Sigmoid colon (tissue), 4 donors: ENCODE measurements at regions not wholly inside any gene's neighbourhood (a gene's known extent, or its start where the extent isn't known, plus 50 kb on each side); places are given as distances from the start of the nearest gene placed in this dataset.

Experiments used
- EP300 ChIP-seq, 4 donors: sonication (generic); formaldehyde crosslinking; IDR thresholded peaks; one replicate each; pipeline ENCODE4 v1.6.1; 2017; ENCODE audit warnings: antibody characterized with exemption in 4 of 4
- POLR2A ChIP-seq, 2 donors: fragments of 450-650 bp; IDR thresholded peaks; one replicate each; pipeline ENCODE4 v1.6.1; 2016; ENCODE audit warnings: antibody characterized with exemption in 2 of 2, mild to moderate bottlenecking in 2 of 2, moderate library complexity in 2 of 2
- POLR2AphosphoS5 ChIP-seq, 4 donors: sonication (generic); formaldehyde crosslinking; IDR thresholded peaks; one replicate each; pipeline ENCODE4 v1.6.1; 2017; ENCODE audit warnings: antibody characterized with exemption in 4 of 4
- TF ChIP-seq, protein P1 (sequence below), 4 experiments: fragments of 450-650 bp in 3 of 4; fragments of 200-600 bp in 1 of 4; IDR thresholded peaks; one replicate each; pipeline ENCODE4 v1.5.1; 2016 to 2019; ENCODE audit warnings: antibody characterized with exemption in 4 of 4, mild to moderate bottlenecking in 3 of 4, moderate library complexity in 2 of 4

DNA sequence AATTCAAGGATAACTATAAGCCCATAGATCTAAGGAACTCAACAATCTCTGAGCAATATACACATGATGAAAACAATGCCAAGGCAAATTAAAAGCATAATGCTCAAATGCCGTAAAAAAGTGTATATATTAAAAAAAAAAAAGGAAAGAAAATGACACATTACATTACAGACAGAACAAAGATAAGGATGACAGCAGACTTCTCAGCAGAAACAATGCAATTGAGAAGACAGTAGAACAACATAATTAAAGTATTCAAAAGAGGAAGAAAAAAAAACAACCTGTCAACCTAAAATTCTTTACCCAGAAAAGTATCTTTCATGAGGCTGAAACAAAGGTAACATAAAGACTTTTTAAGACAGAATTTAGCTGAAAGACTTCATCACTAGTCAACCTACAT lies 591.7 kb downstream of the ZNF608 start:
- TF ChIP-seq POLR2AphosphoS5 (IDR thresholded peaks at IDR 0.05) (no peak), POLR2A (IDR thresholded peaks at IDR 0.05) (no peak), EP300 (IDR thresholded peaks at IDR 0.05) (no peak)
- TF ChIP-seq, protein P1, sequence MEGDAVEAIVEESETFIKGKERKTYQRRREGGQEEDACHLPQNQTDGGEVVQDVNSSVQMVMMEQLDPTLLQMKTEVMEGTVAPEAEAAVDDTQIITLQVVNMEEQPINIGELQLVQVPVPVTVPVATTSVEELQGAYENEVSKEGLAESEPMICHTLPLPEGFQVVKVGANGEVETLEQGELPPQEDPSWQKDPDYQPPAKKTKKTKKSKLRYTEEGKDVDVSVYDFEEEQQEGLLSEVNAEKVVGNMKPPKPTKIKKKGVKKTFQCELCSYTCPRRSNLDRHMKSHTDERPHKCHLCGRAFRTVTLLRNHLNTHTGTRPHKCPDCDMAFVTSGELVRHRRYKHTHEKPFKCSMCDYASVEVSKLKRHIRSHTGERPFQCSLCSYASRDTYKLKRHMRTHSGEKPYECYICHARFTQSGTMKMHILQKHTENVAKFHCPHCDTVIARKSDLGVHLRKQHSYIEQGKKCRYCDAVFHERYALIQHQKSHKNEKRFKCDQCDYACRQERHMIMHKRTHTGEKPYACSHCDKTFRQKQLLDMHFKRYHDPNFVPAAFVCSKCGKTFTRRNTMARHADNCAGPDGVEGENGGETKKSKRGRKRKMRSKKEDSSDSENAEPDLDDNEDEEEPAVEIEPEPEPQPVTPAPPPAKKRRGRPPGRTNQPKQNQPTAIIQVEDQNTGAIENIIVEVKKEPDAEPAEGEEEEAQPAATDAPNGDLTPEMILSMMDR (IDR thresholded peaks at IDR 0.05): no peak
